GM18868 (cell line): ENCODE measurements at regions not wholly inside any gene's neighbourhood (a gene's known extent, or its start where the extent isn't known, plus 50 kb on each side); places are given as distances from the start of the nearest gene placed in this dataset.
A peak's percentile ranks its signal among the peaks of the same experiment; 100 is the strongest.

Source experiments
- ATAC-seq: cut with Tn5 transposase; IDR thresholded peaks from one replicate; pipeline ENCODE4 v1.9.1; 2021; ENCODE audit warnings: mild to moderate bottlenecking, moderate library complexity; ENCODE audit not compliant: unreplicated experiment

- no peak for ATAC-seq
Observed at GRCh38 chr11:95586155-95586554, 203.4 kb downstream of the FAM76B start.

GRCh38 chr11:95585752-95586077 lies 203.9 kb downstream of the FAM76B start:
- ATAC-seq = no peak

- no peak for ATAC-seq
Observed at GRCh38 chr11:95585069-95585751, 204.4 kb downstream of the FAM76B start.

GRCh38 chr11:95584589-95584988 lies 205.0 kb downstream of the FAM76B start:
- peak; percentile 84 for ATAC-seq

GRCh38 chr11:95584180-95584579 lies 205.4 kb downstream of the FAM76B start:
- ATAC-seq = peak; percentile 36

GRCh38 chr11:95577716-95578460 lies 211.7 kb downstream of the FAM76B start:
- ATAC-seq = peak; percentile 88

- ATAC-seq = no peak
Observed at GRCh38 chr11:95576146-95576845, 213.3 kb downstream of the FAM76B start.

GRCh38 chr11:95575517-95575916 lies 214.1 kb downstream of the FAM76B start:
- ATAC-seq = no peak

GRCh38 chr11:95571718-95572260 lies 217.8 kb downstream of the FAM76B start:
- ATAC-seq = no peak

- ATAC-seq = no peak
Observed at GRCh38 chr11:95570845-95571244, 218.7 kb downstream of the FAM76B start.

GRCh38 chr11:95569207-95569606 lies 220.4 kb downstream of the FAM76B start:
- no peak for ATAC-seq

- ATAC-seq = no peak
Observed at GRCh38 chr11:95568281-95568680, 221.3 kb downstream of the FAM76B start.

GRCh38 chr11:95567685-95568084 lies 221.9 kb downstream of the FAM76B start:
- ATAC-seq = no peak

GRCh38 chr11:95566211-95566610 lies 223.4 kb downstream of the FAM76B start:
- ATAC-seq = no peak

- no peak for ATAC-seq
Observed at GRCh38 chr11:95565724-95566141, 223.8 kb downstream of the FAM76B start.

GRCh38 chr11:95563859-95564258 lies 225.7 kb downstream of the FAM76B start:
- ATAC-seq = no peak

GRCh38 chr11:95563173-95563572 lies 226.4 kb downstream of the FAM76B start:
- ATAC-seq = no peak

GRCh38 chr11:95562196-95562921 lies 227.2 kb downstream of the FAM76B start:
- ATAC-seq = no peak

GRCh38 chr11:95559899-95560298 lies 229.7 kb downstream of the FAM76B start:
- ATAC-seq = no peak

GRCh38 chr11:95557376-95557775 lies 232.2 kb downstream of the FAM76B start:
- ATAC-seq = no peak
